ENCODE measurements at regions not wholly inside any gene's neighbourhood (a gene's known extent, or its start where the extent isn't known, plus 50 kb on each side); places are given as distances from the start of the nearest gene placed in this dataset.

- BruUV-seq (replicated peaks), result no TSS peak
- Histone ChIP-seq H2AFZ (no peak overlapping the region), H3K4me1 (replicated peaks; ENCODE audit: insufficient read depth) (no peaks in the 10 kb centered on the region), H3K4me2 (no peak overlapping the region), H3K27me3 (ENCODE audit: insufficient read depth, low read depth) (peaks cover 16% of the 10 kb centered on the region), H4K20me1 (ENCODE audit: insufficient read depth) (no peaks in the 10 kb centered on the region), H3K9me2 (ENCODE audit: insufficient read depth) (no peaks in the 10 kb centered on the region), H3F3A (ENCODE audit: insufficient read depth, low read depth) (no peaks in the 10 kb centered on the region), H3K4me3 (no peak overlapping the region), H3K36me3 (ENCODE audit: low read depth) (no peaks in the 10 kb centered on the region), H3K27ac (no peak overlapping the region), H3K9me3 (ENCODE audit: insufficient read depth, low read depth) (no peaks in the 10 kb centered on the region), H3K79me2 (ENCODE audit: low read depth) (no peaks in the 10 kb centered on the region)
- no peak for DNase-seq
- TF ChIP-seq CTCF (conservative IDR thresholded peaks at IDR 0.05) (no peak), EZH2 (IDR thresholded peaks at IDR 0.05; ENCODE audit: low read depth) (no peak)
- ChIA-PET CTCF (no interaction called here), POLR2A (ENCODE audit: unreplicated experiment) (no interaction called here)
- intact Hi-C loops (cut with micrococcal nuclease; ENCODE audit: unreplicated experiment), result no loop called here
Measured at GRCh38 chr1:58248072-58248471, 298.5 kb downstream of the OMA1 start.

- Histone ChIP-seq H3K4me2 (no peak overlapping the region), H3K9me3 (ENCODE audit: insufficient read depth, low read depth) (no peaks in the 10 kb centered on the region), H3K4me3 (no peak overlapping the region), H3K27ac (no peak overlapping the region), H3K9me2 (ENCODE audit: insufficient read depth) (no peaks in the 10 kb centered on the region), H4K20me1 (ENCODE audit: insufficient read depth) (no peaks in the 10 kb centered on the region), H3K36me3 (ENCODE audit: low read depth) (no peaks in the 10 kb centered on the region), H3K4me1 (replicated peaks; ENCODE audit: insufficient read depth) (no peaks in the 10 kb centered on the region), H3K27me3 (ENCODE audit: insufficient read depth, low read depth) (peaks cover 15% of the 10 kb centered on the region), H2AFZ (no peak overlapping the region), H3F3A (ENCODE audit: insufficient read depth, low read depth) (no peaks in the 10 kb centered on the region), H3K79me2 (ENCODE audit: low read depth) (no peaks in the 10 kb centered on the region)
- TF ChIP-seq CTCF (conservative IDR thresholded peaks at IDR 0.05) (no peak), EZH2 (IDR thresholded peaks at IDR 0.05; ENCODE audit: low read depth) (no peak)
- BruUV-seq (replicated peaks), result no TSS peak
- intact Hi-C loops (cut with micrococcal nuclease; ENCODE audit: unreplicated experiment), result no loop called here
- ChIA-PET POLR2A (ENCODE audit: unreplicated experiment) (no interaction called here), CTCF (no interaction called here)
- no peak for DNase-seq
Measured at GRCh38 chr1:58246549-58246948, 300.0 kb downstream of the OMA1 start.

- Histone ChIP-seq H3K79me2 (ENCODE audit: low read depth) (no peaks in the 10 kb centered on the region), H3K27me3 (ENCODE audit: insufficient read depth, low read depth) (0 out of 2 replicates have a peak, but pooled peaks cover 3% of the 10 kb centered on the region), H4K20me1 (ENCODE audit: insufficient read depth) (no peaks in the 10 kb centered on the region), H2AFZ (no peak overlapping the region), H3K4me1 (replicated peaks; ENCODE audit: insufficient read depth) (no peaks in the 10 kb centered on the region), H3K4me2 (no peak overlapping the region), H3K27ac (no peak overlapping the region), H3K4me3 (no peak overlapping the region), H3K9me2 (ENCODE audit: insufficient read depth) (no peaks in the 10 kb centered on the region), H3K9me3 (ENCODE audit: insufficient read depth, low read depth) (no peaks in the 10 kb centered on the region), H3F3A (ENCODE audit: insufficient read depth, low read depth) (no peaks in the 10 kb centered on the region), H3K36me3 (ENCODE audit: low read depth) (no peaks in the 10 kb centered on the region)
- BruUV-seq (replicated peaks), result no TSS peak
- POLR2A ChIA-PET (ENCODE audit: unreplicated experiment), result no interaction called here
- DNase-seq, result no peak
- CTCF ChIA-PET, result no interaction called here
- TF ChIP-seq EZH2 (IDR thresholded peaks at IDR 0.05; ENCODE audit: low read depth) (no peak), CTCF (conservative IDR thresholded peaks at IDR 0.05) (no peak)
- intact Hi-C loops (cut with micrococcal nuclease; ENCODE audit: unreplicated experiment), result no loop called here
Measured at GRCh38 chr1:58244872-58245271, 301.7 kb downstream of the OMA1 start.

All from PC-9 (cell line).